GM13976 (cell line): ENCODE measurements at regions not wholly inside any gene's neighbourhood (a gene's known extent, or its start where the extent isn't known, plus 50 kb on each side); places are given as distances from the start of the nearest gene placed in this dataset.

Experiments used
- DNase-seq: peaks from one replicate; pipeline ENCODE4 v3.0.0; 2012; ENCODE audit warnings: low spot score
- in situ Hi-C: fragments of 300-500 bp; cut with MboI; formaldehyde crosslinking; loops from one replicate; pipeline ENCODE4 v1.12.0; 2022; ENCODE audit warnings: low sequenced_read_pairs, mixed read lengths, inconsistent platforms; ENCODE audit not compliant: unreplicated experiment
- TF ChIP-seq, protein P1 (sequence below): IDR thresholded peaks from 2 replicates; pipeline ENCODE4 v1.5.1; 2012; ENCODE audit warnings: borderline replicate concordance, mild to moderate bottlenecking; ENCODE audit not compliant: insufficient read depth; ENCODE audit errors: extremely low read depth, missing control alignments, control extremely low read depth

DNA sequence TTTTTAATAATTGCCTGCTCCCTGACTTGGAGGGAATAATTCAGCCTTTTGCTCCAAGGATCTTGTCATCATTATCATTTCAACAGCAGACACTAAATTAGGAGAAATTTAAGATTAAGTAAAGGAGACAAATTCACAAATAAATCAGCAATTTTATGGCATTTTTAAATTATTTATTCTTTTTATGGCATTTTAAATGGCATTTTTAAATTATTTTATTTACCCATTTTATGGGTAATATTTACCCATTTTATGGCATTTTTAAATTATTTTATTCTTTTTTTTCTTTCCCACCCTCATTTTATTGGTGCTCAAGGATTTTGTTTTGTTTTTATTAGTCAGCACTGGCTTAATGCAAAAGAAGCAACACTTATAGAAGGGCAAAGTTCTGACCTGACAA is 1201.0 kb upstream of the SORCS1 start:
- TF ChIP-seq, protein P1, sequence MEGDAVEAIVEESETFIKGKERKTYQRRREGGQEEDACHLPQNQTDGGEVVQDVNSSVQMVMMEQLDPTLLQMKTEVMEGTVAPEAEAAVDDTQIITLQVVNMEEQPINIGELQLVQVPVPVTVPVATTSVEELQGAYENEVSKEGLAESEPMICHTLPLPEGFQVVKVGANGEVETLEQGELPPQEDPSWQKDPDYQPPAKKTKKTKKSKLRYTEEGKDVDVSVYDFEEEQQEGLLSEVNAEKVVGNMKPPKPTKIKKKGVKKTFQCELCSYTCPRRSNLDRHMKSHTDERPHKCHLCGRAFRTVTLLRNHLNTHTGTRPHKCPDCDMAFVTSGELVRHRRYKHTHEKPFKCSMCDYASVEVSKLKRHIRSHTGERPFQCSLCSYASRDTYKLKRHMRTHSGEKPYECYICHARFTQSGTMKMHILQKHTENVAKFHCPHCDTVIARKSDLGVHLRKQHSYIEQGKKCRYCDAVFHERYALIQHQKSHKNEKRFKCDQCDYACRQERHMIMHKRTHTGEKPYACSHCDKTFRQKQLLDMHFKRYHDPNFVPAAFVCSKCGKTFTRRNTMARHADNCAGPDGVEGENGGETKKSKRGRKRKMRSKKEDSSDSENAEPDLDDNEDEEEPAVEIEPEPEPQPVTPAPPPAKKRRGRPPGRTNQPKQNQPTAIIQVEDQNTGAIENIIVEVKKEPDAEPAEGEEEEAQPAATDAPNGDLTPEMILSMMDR, result no peak

DNA sequence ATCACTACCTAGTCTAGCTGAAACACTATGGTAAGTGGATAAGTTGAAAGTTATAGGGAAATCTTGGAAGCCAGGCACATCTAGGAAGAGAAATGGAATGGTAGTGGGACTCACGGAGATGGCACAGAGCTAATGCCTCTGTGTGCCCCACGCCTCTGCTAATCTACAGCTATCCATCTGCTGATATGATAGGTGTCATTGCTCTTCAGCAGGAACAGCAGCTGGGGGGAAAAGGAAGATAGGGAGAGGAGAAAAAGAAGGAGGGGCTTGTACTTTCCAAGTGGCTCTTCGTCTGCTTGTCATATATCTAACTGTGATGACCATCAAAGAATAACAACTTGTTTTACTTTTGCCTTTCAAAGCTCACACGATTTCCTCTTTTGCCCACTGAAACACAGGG is 1199.1 kb upstream of the SORCS1 start:
- TF ChIP-seq, protein P1, result no peak
- DNase-seq, result no peak
- in situ Hi-C loops, result no loop called here

More for the DNA sequence above, 1201.0 kb upstream of the SORCS1 start:
- in situ Hi-C loops, result no loop called here
- DNase-seq, result no peak

DNA sequence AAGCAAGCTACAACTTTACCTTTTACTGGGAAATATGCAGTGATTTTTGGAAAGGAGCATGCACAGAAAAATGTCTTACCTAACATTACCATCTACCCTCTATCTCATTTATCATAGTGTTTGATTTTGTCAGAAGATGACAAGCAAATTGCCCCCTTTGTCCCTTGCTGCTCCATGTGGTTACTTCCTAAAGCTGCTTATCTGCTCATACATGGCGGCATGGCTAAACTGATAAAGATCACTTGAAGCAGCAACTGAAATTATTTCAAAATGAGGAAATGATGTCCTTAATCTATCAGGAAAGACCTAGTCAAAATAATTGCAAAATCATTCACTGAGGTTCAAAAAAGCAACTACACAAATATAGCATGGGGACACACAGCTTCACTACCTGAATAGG is 1198.5 kb upstream of the SORCS1 start:
- TF ChIP-seq, protein P1, result no peak
- no peak for DNase-seq
- in situ Hi-C loops, result no loop called here

DNA sequence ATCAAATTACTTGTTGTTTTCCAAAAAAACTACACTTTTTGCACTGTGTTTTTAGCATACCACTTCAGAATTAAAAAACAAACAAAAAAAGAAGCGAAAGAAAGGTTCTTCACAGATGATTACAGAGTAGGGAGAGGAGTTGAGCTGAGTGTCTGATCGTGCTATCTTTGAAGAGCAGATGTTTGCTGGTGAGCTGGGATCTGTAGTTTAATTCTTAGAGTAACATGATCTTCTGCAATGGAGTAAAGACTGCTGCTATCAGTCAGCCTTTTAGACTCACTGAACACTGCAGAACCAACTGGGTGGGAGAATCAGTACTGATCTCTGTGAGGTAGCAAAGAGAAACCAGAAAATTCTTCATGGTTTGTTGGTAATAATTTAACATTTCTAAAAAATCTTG is 1197.8 kb upstream of the SORCS1 start:
- in situ Hi-C loops, result no loop called here
- DNase-seq, result no peak
- TF ChIP-seq, protein P1, result no peak

DNA sequence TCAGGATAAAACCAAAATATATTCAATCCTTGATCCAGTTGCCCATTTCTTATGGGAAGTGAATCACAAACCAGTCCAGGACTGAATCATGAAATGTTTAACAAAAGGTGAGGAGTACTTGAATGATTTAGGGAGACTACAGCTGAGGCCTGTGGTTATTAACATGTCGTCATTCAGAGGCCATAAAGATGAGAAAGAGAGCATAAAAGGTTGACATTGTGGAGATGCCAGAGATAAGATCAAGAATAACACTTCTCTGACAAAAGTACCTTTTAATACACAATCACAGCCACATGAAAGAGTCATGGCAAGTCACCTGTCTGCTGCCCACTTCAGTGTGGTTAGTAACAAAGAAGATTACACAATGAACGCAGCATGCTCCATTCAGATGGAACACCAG is 1195.7 kb upstream of the SORCS1 start:
- TF ChIP-seq, protein P1, result no peak
- DNase-seq, result no peak
- in situ Hi-C loops, result no loop called here

DNA sequence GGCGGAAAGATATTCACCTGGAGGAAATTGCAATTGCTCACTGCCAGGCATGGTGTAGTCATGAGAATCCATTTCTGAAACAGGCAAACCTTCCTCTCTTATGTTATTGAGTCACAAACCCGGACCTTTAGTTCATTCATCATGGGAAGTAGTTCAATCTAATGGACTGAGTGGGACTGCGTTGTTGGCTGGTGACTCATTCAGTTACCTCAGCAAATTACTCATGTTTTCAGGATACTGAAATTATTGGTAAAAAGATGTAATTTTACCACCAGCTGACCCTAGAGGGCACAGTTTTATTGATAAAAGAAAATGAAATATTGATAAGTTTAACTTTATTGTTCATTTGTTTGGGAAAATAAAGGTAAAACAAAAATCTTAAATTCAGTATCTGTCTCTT is 1194.4 kb upstream of the SORCS1 start:
- in situ Hi-C loops, result no loop called here
- TF ChIP-seq, protein P1, result no peak
- DNase-seq, result peak; percentile 22

DNA sequence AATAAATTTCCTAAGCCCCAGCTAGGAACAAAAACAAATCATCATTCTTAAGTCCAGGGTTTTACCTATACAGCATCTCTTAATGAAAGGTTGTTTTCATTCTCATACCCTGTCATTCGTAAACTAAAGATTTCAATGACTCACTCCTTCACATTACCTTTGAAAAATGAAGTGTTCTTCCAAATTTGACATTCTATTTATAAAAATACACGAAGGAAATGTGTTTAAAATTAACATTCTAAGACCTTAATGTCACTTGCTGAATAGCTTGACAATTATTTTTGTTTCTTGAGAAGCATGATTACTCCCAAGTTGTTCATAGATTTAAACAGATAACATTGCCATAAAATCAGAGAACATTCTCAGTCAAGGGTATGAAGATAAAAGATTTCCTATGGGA is 1188.3 kb upstream of the SORCS1 start:
- no peak for DNase-seq
- in situ Hi-C loops, result no loop called here
- TF ChIP-seq, protein P1, result no peak
